ENCODE measurements at regions not wholly inside any gene's neighbourhood (a gene's known extent, or its start where the extent isn't known, plus 50 kb on each side); places are given as distances from the start of the nearest gene placed in this dataset.

GRCh38 chr12:29050503-29050902, 98.6 kb upstream of the FAR2 start:
- TF ChIP-seq, protein P1, sequence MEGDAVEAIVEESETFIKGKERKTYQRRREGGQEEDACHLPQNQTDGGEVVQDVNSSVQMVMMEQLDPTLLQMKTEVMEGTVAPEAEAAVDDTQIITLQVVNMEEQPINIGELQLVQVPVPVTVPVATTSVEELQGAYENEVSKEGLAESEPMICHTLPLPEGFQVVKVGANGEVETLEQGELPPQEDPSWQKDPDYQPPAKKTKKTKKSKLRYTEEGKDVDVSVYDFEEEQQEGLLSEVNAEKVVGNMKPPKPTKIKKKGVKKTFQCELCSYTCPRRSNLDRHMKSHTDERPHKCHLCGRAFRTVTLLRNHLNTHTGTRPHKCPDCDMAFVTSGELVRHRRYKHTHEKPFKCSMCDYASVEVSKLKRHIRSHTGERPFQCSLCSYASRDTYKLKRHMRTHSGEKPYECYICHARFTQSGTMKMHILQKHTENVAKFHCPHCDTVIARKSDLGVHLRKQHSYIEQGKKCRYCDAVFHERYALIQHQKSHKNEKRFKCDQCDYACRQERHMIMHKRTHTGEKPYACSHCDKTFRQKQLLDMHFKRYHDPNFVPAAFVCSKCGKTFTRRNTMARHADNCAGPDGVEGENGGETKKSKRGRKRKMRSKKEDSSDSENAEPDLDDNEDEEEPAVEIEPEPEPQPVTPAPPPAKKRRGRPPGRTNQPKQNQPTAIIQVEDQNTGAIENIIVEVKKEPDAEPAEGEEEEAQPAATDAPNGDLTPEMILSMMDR (optimal IDR thresholded peaks at IDR 0.05 in 1 of 3, IDR thresholded peaks at IDR 0.05 in 1 of 3, conservative IDR thresholded peaks at IDR 0.05 in 1 of 3; ENCODE audit: extremely low read depth in 1 of 3, insufficient read depth in 2 of 3, low read length in 3 of 3), result no peak
- no peak for TF ChIP-seq EZH2 (IDR thresholded peaks at IDR 0.05; ENCODE audit: low read length)

Measured in keratinocyte (primary cell).